ENCODE measurements at regions not wholly inside any gene's neighbourhood (a gene's known extent, or its start where the extent isn't known, plus 50 kb on each side); places are given as distances from the start of the nearest gene placed in this dataset.

DNA sequence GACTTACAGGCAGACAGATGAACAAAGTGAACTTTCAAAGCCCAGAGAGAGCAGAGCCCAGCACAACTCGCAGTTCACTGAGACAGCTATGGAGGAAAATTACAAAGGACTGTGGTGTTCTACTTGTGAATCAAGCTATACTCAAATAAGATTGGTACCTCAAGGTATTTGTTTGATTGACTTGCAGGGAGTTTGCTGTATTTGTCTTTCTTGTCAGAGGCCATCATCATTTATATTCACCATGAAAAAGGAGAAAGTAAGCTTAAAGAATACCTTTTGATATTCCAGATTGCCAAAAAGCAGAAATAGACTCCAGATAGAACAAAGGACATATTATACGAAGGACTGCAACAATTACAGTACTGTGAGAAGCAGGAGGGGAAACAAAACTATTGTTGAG lies 1047.9 kb downstream of the RPA4 start:
- H3K36me3 ChIP-seq (ENCODE audit: insufficient read depth in 1 of 2, low read depth in 1 of 2) = no peaks in the 10 kb centered on the region
- DNase-seq (no peak), ATAC-seq (no peak)
- H3K4me1 ChIP-seq = no peaks in the 10 kb centered on the region
- H3K4me3 ChIP-seq = no peak overlapping the region
- intact Hi-C loops (cut with DNase I) = no loop called here
- TF ChIP-seq CTCF (IDR thresholded peaks at IDR 0.05) = no peak
- no peaks in the 10 kb centered on the region for H3K27me3 ChIP-seq (ENCODE audit: insufficient read depth in 3 of 3, low read length in 2 of 3)
- no peaks in the 10 kb centered on the region for H3K9me3 ChIP-seq
- H3K27ac ChIP-seq = no peak overlapping the region
- WGBS, 3 donors = 59 to 75% (median 74%) methylated on average over 2 of the region's 2 CpGs

DNA sequence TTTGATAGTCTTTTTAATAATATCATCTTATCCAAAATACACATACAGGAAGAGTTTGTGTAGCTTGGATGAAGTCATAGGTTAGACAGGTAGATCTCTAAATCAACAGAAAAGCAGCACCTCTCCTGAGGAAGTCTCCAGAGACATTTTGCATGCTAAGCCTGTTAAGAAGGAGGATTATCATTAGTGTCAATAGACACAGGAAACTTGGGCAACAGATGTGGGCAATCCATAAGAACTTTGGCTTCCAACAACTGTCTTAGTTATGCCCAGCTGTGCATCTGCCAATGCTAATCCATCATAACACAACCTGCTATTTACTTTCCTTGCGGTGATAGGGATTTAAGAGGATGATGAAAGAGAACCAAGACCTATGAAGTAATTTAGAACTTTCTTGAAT lies 1052.6 kb downstream of the RPA4 start:
- Histone ChIP-seq H3K27me3 (ENCODE audit: insufficient read depth in 3 of 3, low read length in 2 of 3) (peaks cover 0 to under 1% (median 0%) of the 10 kb centered on the region in 3 donors), H3K9me3 (no peaks in the 10 kb centered on the region), H3K36me3 (ENCODE audit: insufficient read depth in 1 of 2, low read depth in 1 of 2) (no peaks in the 10 kb centered on the region), H3K27ac (no peak overlapping the region), H3K4me1 (no peaks in the 10 kb centered on the region), H3K4me3 (no peak overlapping the region)
- WGBS, 3 donors = 56 to 92% (median 66%) methylated on average over 1 of the region's 1 CpG
- no peak for ATAC-seq
- DNase-seq = no peak
- no peak for TF ChIP-seq CTCF (IDR thresholded peaks at IDR 0.05)
- intact Hi-C loops (cut with DNase I) = no loop called here

- no peak for DNase-seq
- no peak overlapping the region for H3K4me3 ChIP-seq
- no peak overlapping the region for H3K27ac ChIP-seq
- intact Hi-C loops (cut with DNase I) = no loop called here
- TF ChIP-seq CTCF (IDR thresholded peaks at IDR 0.05) = no peak
- H3K27me3 ChIP-seq (ENCODE audit: insufficient read depth in 3 of 3, low read length in 2 of 3) = peaks cover 0 to 9% (median 0%) of the 10 kb centered on the region in 3 donors
- no peaks in the 10 kb centered on the region for H3K36me3 ChIP-seq (ENCODE audit: insufficient read depth in 1 of 2, low read depth in 1 of 2)
- no peak for ATAC-seq
- 61 to 78% (median 72%) methylated on average over 1 of the region's 1 CpG for WGBS, 3 donors
- H3K9me3 ChIP-seq = no peaks in the 10 kb centered on the region
- H3K4me1 ChIP-seq = no peaks in the 10 kb centered on the region
Measured at GRCh38 chrX:97938706-97939105, 1055.0 kb downstream of the RPA4 start.

GRCh38 chrX:97968376-97969163 lies 1084.9 kb downstream of the RPA4 start:
- Histone ChIP-seq H3K27ac (no peak overlapping the region), H3K4me1 (no peaks in the 10 kb centered on the region), H3K4me3 (no peak overlapping the region), H3K27me3 (ENCODE audit: insufficient read depth in 3 of 3, low read length in 2 of 3) (no peaks in the 10 kb centered on the region), H3K36me3 (ENCODE audit: insufficient read depth in 1 of 2, low read depth in 1 of 2) (no peaks in the 10 kb centered on the region), H3K9me3 (no peaks in the 10 kb centered on the region)
- no peak for TF ChIP-seq CTCF (IDR thresholded peaks at IDR 0.05)
- no peak for ATAC-seq
- WGBS, 3 donors = 30 to 43% (median 38%) methylated on average over 7 of the region's 7 CpGs
- no peak for DNase-seq
- intact Hi-C loops (cut with DNase I) = no loop called here

GRCh38 chrX:97984641-97985040 lies 1100.9 kb downstream of the RPA4 start:
- Histone ChIP-seq H3K27ac (no peak overlapping the region), H3K27me3 (ENCODE audit: insufficient read depth in 3 of 3, low read length in 2 of 3) (peaks cover 0 to under 1% (median 0%) of the 10 kb centered on the region in 3 donors), H3K4me3 (no peak overlapping the region), H3K4me1 (no peaks in the 10 kb centered on the region), H3K9me3 (no peaks in the 10 kb centered on the region), H3K36me3 (ENCODE audit: insufficient read depth in 1 of 2, low read depth in 1 of 2) (no peaks in the 10 kb centered on the region)
- DNase-seq (no peak), ATAC-seq (no peak)
- WGBS, 3 donors = 31 to 54% (median 39%) methylated on average over 4 of the region's 4 CpGs
- no peak for TF ChIP-seq CTCF (IDR thresholded peaks at IDR 0.05)
- intact Hi-C loops (cut with DNase I) = no loop called here
